HFF-Myc (cell line): ENCODE measurements at regions not wholly inside any gene's neighbourhood (a gene's known extent, or its start where the extent isn't known, plus 50 kb on each side); places are given as distances from the start of the nearest gene placed in this dataset.

Experiments used
- DNase-seq: peaks from one replicate; pipeline ENCODE4 v3.0.0-alpha.2; 2011; ENCODE audit warnings: low read depth; ENCODE audit errors: extremely low read depth
- H3K4me3 ChIP-seq: replicated peaks from 2 replicates; pipeline ENCODE4 v1.5.1; 2011; ENCODE audit warnings: low read depth, mild to moderate bottlenecking, control low read depth, low read length
- TF ChIP-seq, protein P1 (sequence below): IDR thresholded peaks from 2 replicates; pipeline ENCODE4 v1.5.1; 2012; ENCODE audit warnings: mild to moderate bottlenecking, low read depth, low read length, control low read depth; ENCODE audit errors: missing control alignments

DNA sequence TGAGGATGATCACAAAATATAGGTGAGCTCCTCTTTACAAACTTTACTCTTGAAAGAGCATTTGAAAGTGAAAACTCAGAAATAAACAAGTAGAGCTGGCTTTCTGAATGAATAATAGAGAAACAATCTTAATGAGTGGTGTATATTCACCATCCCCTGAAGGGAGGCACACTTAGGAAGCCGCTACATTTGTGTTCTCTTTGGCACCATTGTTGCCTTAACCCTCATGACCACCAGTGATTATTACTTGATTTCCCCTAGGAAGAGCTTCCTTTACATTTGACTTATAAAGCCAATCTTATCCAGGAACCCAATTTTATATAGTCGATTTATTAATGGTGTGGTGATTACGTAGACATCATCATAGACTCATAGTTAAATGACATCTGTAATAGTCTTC is 883.9 kb downstream of the TBL1XR1 start:
- no peak for DNase-seq
- TF ChIP-seq, protein P1, sequence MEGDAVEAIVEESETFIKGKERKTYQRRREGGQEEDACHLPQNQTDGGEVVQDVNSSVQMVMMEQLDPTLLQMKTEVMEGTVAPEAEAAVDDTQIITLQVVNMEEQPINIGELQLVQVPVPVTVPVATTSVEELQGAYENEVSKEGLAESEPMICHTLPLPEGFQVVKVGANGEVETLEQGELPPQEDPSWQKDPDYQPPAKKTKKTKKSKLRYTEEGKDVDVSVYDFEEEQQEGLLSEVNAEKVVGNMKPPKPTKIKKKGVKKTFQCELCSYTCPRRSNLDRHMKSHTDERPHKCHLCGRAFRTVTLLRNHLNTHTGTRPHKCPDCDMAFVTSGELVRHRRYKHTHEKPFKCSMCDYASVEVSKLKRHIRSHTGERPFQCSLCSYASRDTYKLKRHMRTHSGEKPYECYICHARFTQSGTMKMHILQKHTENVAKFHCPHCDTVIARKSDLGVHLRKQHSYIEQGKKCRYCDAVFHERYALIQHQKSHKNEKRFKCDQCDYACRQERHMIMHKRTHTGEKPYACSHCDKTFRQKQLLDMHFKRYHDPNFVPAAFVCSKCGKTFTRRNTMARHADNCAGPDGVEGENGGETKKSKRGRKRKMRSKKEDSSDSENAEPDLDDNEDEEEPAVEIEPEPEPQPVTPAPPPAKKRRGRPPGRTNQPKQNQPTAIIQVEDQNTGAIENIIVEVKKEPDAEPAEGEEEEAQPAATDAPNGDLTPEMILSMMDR, result no peak
- no peak overlapping the region for H3K4me3 ChIP-seq

DNA sequence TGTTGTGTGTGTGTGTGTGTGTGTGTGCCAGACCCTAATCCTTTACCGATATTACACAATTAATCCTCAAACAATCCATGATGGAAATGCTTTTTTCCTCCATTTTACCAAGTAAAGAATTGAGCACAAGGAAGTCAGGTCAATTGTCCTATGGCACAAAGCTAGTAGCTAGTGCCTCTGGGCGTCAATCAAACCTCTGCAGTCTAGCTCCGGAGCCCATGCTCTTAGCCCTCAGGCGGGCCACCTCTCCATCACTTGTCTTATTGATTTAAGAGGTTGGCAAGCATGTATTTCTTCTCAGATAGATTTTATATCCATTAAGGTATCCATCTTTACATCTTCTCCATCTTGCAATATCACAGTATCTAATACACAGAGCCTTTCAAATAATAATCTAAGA is 886.6 kb downstream of the TBL1XR1 start:
- no peak for DNase-seq
- TF ChIP-seq, protein P1, result no peak
- no peak overlapping the region for H3K4me3 ChIP-seq

DNA sequence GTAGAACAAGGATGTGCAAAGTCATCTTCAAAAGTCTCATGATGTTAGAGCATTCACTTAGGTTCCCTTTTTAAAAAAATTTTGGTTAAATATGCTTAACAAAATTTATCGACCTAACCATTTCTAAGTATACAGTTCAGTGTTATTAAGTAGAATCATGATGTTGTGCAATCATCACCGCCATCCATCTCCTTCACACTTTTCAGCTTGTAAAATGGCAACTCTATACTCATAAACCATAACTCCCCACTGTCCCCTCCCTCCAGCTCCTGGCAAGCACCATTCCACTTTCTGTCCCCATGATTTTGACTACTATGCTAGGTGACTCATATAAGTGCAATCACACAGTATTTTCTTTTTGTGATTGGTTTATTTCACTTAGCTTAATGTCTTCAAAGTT is 895.0 kb downstream of the TBL1XR1 start:
- no peak overlapping the region for H3K4me3 ChIP-seq
- TF ChIP-seq, protein P1, result no peak
- DNase-seq, result no peak

DNA sequence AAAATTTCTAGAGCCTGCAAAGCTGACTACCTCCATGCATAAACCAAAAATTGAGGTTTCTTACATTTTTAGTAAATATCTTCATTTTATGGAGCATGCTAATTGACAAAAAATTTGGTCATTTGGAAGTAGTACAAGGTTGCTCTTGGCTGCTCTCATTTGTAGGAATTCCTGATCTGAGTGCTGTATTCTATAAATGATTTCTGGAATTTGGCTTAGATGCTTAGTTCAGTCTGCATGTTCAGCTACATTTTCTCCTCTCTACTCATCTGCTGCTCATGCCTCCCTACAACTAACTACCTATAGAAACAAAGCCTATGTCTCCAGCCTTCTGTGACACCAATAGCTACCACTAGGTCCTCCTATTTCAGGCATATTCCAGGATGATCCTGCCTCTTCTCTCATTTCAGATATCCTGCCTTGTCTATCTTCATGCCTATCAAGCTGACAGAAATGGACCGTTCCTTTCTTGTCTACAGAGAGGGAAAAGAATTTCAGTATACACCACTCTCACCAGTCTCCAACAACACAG is 901.1 kb downstream of the TBL1XR1 start:
- no peak for DNase-seq
- TF ChIP-seq, protein P1, result no peak

DNA sequence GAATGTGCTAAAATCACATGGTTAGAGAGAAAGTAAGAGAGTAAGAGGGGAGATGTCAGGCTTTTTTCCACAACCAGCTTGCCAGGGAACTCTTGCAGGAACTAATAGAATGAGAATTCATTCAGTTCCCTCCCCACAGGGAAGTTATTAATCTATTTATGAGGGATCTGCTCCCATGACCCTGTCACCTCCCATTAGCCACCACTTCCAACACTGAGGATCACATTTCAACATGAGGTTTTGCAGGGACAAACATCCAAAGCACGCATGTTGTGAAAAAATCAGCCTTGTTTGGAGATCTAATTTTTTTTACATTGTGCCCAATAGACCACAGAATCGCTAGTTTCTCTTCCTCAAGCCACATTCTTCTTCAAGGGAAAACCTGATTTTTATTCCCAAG is 904.0 kb downstream of the TBL1XR1 start:
- DNase-seq, result peak; percentile 45
- TF ChIP-seq, protein P1, result no peak
- H3K4me3 ChIP-seq, result no peak overlapping the region

More for the DNA sequence above, 901.1 kb downstream of the TBL1XR1 start:
- no peak overlapping the region for H3K4me3 ChIP-seq

DNA sequence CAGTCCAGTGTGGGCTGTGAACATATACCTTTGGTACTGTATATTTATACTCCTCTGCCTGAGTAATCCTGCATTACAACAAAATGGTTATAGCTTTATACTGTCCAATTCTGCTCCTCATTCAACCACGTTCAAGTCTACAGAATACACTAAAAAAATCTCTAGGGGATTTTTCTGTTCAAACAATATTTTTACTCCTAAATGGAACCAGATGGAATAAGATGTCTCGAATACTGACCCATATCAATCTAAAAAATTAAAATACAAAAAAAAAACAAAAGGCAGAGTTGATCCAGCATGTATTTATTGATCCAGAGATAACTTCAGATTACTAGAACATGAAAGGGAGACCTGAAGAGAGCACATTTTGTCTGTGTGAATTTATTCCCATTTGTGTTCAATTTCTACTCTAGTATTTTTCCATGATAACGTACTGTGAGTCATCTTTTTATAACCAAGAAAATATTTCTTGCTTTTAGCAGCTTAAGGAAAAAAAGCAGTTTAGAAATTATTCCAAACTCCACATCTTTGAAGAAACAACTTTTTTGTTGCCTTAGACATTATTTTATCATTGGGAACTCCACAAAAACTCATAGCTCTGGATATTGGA is 910.7 kb downstream of the TBL1XR1 start:
- TF ChIP-seq, protein P1, result no peak
- DNase-seq, result no peak
- H3K4me3 ChIP-seq, result no peak overlapping the region

DNA sequence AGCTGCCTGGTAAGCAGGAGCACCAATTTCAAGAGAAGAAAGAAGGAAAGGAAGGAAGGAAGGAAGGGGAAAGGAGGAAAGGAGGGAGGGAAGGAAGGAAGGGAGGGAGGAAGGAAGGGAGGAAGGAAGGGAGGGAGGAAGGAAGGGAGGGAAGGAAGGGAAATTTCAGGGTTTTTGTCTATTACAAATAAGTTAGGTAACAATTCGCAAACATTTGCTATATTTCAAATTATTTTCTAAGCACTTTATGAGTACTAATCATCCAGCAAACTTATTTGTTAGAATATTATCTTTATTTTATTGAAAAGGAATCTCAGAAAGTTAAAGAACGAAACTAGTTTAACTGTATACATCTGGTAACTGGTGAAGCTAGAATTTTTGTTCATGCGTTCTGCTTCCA is 921.7 kb downstream of the TBL1XR1 start:
- TF ChIP-seq, protein P1, result no peak
- H3K4me3 ChIP-seq, result no peak overlapping the region
- DNase-seq, result no peak
